ENCODE measurements at regions not wholly inside any gene's neighbourhood (a gene's known extent, or its start where the extent isn't known, plus 50 kb on each side); places are given as distances from the start of the nearest gene placed in this dataset.

DNA sequence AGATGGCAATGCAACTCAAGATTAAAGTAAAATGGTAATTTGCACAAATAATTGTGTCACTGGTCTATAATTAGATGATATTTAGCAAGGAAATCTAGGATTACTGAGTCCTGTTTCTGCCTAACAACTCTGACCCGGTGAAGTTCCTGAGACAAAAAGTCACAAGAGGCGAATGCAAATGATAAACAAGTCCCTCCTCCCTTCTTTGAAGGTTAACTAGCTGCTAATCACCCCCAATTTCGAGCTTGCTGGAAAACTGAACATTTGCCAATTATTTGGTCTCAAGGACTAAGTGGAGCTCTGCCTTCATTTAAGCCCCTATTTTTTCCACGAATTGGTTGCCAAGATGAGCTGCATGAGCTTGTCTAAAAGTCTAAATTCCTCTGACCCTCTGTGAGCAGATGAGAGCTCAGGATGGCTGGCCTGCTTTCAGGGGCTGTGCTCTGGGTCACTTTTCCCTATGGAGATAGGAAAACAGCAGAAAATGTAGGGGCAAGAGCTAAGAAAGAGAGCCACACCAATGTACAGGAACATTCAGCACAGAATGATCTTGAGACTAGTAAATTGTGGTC, 127.3 kb downstream of the MBL2 start:
- DNase-seq (ENCODE audit: low read depth, low spot score) = no peak

DNA sequence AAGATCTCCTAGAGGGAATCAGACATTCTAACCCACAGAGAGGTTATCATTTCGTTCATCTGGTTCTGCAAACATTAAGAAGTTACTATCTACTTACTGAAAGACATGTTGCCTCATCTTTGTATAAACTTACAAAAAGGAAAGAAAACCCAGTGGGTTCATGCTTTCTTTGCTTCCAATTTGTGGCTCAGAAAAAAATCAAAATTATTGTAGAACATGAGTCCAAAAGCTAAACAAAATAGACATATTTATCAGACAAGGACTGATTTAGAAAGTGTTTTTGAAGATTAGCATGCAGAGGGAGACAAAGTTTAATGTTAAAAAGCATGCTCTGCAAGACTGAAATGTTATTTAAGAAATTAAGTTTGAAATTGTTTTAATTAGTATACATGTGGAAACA, 123.1 kb downstream of the MBL2 start:
- DNase-seq (ENCODE audit: low read depth, low spot score) = no peak

DNA sequence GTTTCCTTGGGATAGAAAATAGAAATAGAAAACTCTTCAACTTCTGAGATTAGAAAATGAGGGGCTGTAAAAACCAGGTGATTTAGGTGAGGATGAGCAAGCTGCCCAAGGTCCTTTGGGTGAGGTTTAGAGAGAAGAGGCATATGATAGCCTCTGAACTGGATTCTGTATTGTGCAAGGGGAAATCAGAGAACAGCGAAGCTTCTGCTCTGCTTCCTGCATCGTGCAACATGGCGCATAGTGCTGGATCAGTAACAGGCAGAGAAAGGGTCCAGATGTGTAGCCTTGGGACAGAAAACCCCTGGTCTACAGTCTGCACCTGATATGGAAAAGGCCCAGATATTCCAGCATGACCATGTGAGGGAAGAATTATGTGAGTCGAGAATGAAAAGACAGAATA, 121.7 kb downstream of the MBL2 start:
- no peak for DNase-seq (ENCODE audit: low read depth, low spot score)

DNA sequence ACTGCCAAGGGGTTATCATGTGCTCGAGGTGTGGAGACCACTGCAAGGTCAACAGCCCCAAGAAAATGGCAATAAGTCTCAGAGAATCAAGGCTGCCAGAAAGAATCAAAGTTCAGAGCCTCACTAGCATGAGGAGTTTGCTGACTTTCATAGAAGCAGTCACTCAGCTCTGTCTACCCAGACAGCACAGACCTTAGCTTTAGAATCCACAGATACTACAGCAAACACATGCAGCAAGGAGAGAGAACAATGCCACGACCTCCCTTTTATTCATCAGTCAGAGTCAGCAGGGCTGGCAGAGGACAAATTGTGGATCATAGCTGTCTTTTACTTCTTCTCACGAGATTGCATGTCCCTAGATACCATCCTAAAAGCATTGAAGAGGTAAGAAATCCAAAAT, 121.3 kb downstream of the MBL2 start:
- DNase-seq (ENCODE audit: low read depth, low spot score) = no peak

DNA sequence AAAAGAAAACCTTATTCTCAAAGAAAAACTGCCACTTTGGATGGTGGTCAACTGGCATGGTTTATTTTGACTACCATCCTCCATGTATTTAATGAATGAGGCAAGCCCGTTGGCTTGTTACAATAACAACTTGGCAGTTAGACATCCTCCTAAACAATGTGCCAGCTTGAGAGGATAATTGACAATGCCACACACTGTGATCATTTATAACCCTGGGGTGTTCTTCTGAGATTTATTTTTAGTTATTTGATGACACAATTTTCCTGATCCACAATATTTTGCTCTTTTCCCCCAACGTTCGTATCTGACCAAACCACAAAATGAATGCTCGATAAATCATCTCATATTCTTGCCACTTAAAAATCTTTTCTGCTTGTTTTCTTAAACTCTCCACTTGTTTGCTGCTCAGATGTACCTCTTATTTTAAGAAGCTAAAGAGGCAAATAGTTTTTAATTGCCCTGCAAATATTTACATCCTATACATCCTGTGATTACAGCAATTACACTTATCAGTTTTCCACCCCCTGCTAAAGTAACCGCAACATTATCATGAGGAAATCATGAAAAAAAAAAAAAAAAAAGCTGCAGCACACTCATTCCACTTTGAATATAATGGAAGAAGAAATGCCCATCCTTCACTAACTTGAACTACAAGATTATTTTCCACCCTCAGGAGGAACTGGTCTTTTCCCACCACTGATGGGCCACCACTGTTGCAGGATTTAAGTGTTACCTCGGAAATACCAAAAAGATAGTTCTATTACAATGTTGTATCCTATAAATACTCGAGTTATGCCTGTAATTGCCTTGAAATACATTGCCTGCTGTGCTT, 119.9 kb downstream of the MBL2 start:
- DNase-seq (ENCODE audit: low read depth, low spot score) = peak; percentile 29

DNA sequence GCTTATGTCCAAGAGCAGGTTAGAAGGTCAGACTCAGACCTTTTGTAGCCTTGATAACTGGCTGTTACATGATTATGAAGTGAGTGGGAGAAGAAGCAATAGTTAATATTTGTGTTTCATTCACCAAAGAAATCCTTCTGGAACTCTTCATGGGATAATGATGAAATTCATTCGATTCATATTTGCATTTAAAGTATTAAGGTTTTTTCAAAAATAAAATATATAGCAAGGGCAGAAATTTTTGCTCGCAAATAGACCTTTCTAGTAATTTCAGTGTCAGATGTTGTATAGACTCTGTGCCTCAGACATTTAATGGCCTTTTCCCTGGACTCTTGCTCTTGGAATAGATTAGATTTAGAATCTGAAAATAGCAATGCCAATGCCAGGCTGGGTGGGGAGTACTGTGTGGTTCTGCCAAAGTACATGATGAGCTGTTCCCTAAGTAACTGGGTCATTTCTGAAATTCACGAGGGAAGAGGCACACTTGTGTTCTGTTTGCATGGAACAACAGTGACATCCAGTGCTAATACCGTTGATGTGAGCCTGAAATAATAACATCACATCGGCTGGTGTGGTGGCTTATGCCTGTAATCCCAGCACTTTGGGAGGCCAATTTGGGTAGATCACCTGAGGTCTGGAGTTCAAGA, 119.2 kb downstream of the MBL2 start:
- no peak for DNase-seq (ENCODE audit: low read depth, low spot score)

DNA sequence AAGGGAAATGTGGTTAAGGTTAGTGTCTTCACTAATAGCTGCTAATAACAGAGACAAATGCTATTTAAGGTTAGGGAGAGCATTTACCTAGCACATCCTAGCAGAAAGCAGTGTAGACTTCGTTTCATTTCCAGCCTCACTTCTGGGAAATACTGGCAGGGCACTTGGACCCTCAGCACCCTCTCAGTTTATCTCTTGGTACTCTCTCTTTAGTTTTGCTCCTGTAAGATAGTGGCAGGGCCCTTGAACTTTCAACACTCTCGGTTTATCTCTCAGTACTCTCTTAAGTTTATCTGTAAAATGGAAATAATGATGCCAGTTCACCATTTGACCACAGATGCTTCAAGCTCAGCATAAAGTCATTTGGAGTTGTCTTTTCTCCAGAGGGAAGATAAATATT, 118.4 kb downstream of the MBL2 start:
- no peak for DNase-seq (ENCODE audit: low read depth, low spot score)

DNA sequence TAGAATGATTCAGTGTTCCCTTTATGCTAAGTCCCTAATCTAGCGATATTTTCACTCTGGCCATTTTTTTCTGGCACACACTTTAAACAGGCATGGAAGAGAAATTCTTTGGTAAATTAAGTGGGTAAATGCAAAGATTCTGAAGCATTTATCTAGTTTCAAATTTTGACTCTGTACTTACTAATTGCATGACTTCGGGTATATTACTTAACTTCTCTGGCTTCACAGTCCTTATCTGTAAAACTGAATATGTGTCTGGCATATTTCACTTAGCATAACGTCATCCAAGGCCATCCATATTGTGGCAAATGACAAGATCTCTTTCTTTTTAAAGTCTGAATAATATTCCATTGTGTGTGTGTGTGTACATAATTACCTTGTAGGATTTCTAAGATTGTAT, 114.5 kb downstream of the MBL2 start:
- DNase-seq (ENCODE audit: low read depth, low spot score) = no peak

DNA sequence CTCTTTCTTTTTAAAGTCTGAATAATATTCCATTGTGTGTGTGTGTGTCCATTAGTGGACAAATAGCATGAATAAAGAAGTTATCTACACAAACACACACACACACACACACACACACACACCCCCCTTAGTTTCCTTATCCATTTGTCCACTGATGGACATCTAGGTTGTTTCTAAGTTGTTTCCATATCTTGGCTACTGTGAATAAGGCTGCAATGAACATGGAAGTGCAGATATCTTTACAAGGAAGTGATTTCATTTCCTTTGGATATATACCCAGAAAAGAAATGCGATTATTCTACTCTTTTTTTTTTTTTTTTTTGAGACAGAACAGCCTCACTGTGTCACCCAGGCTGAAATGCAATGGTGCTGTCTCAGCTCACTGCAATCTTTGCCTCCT, 113.5 kb downstream of the MBL2 start:
- no peak for DNase-seq (ENCODE audit: low read depth, low spot score)

DNA sequence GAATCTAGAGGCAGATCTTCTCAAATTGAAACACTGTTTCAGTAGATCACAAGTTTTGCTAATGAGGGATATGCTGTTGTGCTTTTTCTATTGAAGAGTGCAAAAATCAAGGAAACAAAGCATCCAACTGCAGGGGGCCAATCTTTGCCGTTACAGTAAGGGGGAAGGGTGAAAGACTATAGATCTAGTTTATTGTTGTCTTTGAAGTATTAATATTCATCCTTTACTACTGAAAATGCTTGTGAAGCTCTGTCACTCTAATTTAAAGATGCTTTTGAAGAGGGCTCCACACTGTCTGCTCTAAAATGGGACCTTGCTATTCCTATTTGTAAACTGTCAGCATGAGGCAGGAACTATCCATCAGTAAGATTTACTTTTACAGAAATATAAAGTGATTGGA, 110.3 kb downstream of the MBL2 start:
- no peak for DNase-seq (ENCODE audit: low read depth, low spot score)

DNA sequence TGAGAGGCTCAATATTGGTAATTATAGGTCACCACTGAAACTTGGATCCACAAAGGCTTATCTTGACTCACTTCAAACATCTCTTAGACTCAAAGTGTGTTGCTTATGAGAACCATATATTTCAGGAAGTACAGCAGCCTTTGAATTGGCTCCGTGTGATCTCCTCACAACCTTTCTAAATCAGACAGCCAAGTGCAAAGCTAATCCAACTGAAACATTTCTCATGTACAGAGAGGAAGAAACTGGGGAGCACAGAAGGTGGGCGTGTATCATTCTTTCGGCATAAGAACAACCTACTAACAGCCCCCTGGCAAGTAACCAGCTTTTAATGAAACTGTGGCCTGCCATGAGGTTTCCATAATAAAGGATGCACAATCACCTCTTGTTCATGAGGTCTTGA, 109.4 kb downstream of the MBL2 start:
- no peak for DNase-seq (ENCODE audit: low read depth, low spot score)

DNA sequence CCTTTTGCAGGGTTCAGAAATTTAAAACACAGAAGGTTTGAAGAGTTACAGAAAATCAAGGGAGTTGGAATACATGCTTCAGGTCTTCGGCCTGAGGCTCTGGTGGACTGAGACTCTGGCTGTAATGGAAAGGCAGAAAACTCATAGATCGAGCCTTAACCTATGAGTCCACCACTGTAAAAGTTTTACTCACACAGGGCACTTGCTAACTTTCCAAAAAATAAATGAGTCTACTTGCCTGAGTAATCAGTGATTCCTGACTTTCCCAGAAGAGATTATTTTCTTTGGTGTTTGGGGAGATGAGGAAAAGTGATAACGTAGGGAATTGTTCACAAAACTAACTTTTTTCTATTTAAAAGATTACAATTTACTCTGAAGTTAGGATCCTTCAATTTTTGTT, 108.0 kb downstream of the MBL2 start:
- no peak for DNase-seq (ENCODE audit: low read depth, low spot score)

DNA sequence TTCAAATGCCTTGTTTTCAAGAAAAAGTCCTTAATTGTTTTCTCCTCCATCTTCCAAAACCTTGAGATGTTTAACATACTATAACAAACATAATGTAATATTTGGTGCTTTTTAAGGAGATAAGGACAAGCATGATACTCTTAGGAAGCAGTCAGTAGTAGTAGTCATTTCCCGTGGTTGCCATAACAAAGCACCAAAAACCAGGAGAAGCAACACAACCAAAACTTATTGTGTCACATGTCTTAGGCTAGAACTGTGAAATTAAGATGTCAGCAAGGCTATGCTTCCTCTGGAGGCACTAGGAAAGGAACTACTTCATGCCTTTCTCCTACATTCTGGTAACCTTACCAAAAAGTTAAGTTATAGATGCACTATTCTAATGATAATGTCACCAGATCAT, 106.8 kb downstream of the MBL2 start:
- no peak for DNase-seq (ENCODE audit: low read depth, low spot score)

DNA sequence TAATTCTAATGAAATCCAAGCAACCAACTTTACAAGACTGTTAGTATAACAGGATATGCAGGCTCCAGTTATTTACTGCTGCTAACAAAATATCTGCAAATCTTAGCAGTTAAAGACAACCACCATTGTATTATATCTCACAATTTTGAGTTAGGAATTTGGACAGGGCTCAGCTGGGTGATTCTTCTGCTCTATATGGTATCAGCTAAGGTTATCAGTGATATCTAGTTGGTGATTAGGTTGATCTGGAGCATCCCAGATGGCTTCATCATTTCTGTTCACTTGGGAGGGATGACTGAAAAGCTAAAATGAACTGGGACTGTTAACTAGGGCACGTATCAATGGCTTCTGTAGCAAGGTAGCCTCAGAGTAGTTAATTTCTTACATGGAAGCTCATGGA, 105.7 kb downstream of the MBL2 start:
- DNase-seq (ENCODE audit: low read depth, low spot score) = no peak

DNA sequence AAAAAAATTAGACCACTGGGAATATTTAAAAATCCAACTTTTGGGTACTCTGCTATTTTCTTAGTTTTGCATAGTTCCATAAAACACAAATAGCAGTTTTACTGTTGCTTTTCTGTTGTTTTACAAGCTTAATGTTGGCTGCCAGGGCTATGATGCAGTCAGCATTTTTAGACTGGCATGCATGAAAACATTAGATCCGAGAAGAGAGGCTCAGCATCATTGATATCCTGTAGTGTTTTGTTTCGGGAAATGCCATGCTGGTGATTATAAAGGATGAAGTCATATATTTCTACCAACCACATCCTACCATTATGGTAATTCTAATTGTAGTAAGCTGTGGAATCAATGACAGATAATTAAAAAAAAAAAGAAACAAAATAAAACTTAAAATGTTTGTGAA, 104.6 kb downstream of the MBL2 start:
- peak; percentile 67 for DNase-seq (ENCODE audit: low read depth, low spot score)

DNA sequence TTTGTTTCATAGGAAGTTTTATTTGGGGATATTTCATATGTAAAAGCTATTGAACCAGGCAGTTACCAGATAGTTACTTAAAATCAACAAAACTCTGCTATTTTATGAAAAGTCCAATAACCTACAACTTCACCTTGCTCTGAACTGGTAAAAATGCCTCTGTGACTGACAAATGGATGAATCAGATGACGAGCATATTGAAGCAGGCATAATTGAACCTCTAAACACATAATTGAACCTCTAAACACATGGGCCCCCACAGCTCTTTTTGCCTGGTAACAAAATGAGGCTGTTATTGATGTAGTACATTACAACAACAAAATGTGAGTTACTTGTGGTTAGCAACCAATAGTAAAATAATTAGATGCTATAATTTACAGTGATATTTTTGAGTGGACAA, 99.7 kb downstream of the MBL2 start:
- DNase-seq (ENCODE audit: low read depth, low spot score) = no peak

DNA sequence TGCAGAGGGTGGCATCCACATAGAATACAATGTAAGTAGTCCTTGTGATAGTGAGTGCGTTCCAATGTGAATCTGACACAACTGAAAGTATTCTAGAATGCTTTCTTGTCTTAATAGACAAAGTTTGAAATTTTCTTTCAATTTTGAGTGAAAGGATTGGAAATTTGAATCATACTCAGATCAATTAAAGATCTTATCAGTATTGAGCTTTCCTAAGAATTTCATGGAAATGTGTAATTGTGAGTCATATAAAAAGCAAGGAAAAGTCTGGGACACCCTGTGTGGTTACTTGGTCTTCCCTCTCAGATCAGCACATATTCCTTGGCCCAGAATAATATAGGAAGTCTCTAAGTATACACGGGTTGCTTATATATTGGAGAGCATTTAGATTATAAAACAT, 99.1 kb downstream of the MBL2 start:
- no peak for DNase-seq (ENCODE audit: low read depth, low spot score)

DNA sequence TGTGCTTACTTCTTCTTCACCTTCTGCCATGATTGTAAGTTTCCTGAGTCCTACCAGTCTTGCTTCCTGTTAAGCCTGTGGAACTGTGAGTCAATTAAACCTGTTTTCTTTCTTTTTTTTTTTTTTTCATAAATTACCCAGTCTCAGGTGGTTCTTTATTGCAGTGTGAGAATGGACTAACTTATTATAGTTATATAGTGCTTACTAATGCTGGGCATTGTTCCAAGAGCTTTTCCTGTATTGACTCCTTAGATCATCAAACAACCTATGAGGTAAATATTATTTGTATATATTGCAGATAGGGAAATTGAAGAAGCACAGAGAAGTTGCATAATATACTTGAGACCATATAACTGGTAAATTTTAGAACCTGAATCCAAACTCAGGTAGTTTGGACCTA, 98.1 kb downstream of the MBL2 start:
- no peak for DNase-seq (ENCODE audit: low read depth, low spot score)

DNA sequence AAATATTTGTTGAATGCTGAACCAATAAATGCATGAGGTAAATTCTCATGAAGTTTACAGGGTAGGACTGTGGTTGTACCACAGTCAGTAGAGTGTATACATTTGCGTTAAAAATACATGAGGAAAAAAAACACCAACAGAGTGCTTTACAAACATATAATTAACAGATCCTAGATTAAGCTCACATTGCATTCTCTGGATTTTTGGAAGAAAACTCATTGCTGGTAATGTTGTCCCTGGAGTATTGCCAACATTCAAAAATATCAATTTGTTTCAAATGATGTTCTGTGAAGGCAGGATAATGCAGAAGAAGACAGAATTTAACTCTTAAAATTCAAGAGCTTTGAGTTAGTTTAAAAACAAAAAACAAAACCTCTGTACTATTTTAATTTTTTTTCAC, 95.5 kb downstream of the MBL2 start:
- DNase-seq (ENCODE audit: low read depth, low spot score) = peak; percentile 39

DNA sequence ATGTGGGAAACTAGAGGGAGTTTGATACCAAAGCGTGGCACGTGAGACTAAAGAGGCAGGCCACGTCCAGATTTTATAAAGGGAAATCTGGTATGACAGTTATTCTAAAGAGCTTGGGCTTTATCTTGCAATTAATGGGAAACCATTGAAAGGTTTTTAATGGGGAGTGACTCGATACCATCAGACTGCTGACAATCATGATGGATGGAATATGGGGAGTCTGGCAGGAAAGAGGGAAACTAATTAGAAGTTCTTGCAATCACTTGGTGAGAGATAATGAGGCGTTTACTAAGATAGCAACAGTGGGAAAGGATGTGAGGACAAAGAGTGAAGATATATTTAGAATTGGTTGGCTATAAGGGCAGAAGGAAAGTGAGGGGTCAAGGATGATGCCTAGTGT, 94.0 kb downstream of the MBL2 start:
- no peak for DNase-seq (ENCODE audit: low read depth, low spot score)

DNA sequence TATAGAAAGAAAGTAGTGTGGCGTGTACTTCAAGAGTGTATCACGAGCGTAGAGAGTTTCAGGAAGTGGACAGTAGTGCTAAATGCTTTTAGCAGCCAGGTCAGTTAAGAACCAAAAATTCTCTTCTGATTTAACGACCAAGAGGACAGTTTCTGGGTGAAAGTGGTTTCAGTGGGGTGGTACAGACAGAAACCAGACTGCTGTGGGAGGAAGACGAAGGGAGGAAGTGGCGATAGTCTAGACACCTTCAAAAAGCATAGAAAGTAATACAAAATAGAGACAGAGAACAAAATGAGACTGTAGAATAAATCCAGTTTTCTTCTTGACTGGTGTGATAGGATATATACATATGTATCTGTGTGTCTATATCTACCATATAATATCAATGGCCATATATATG, 93.5 kb downstream of the MBL2 start:
- DNase-seq (ENCODE audit: low read depth, low spot score) = no peak

DNA sequence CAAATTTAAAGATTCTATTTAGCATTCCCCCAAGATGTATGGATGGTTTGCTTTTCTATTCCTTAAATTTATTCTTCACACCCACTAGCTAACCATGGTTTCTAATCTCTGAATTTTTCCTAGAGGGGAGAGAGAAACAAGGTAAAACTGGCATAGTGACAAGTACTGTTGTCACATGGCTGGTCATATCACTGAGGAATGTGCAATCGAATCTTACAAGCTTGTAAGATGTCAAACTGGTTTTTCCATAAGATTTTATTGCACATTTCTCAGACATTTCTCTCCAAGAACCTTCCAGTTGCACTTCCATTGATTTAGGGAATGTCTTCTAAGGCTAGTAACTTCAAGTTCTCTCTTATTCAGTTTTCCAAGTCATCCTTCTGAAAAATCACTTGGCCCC, 89.8 kb downstream of the MBL2 start:
- no peak for DNase-seq (ENCODE audit: low read depth, low spot score)

DNA sequence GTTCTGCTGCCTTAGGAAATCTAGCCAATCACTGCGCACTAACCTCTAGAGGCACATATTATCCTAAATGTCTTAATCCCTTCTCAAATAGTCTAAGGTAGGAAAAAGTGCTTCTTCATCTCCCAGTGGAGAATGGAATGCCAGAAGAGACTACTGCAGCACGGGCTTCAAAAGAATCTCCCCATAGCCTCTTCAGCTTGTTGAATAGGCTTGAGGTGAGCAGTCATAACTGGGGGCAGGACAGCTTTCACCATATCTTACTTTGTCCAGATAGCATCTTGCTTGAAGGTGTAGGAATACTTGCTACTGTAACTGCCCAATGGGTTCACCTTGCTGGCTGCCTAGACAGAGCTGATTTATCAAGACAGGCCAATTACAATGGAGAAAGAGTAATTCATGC, 88.8 kb downstream of the MBL2 start:
- no peak for DNase-seq (ENCODE audit: low read depth, low spot score)
